Fibroblast of villous mesenchyme (primary cell): ENCODE measurements at regions not wholly inside any gene's neighbourhood (a gene's known extent, or its start where the extent isn't known, plus 50 kb on each side); places are given as distances from the start of the nearest gene placed in this dataset.

Source experiments
- DNase-seq: peaks from one replicate; pipeline ENCODE4 v3.0.0-alpha.2; 2010; ENCODE audit warnings: low read depth
- H3K4me3 ChIP-seq: 2 replicates; pipeline ENCODE4 v1.5.1; 2011; ENCODE audit warnings: low read depth, mild to moderate bottlenecking, low read length
- TF ChIP-seq, protein P1 (sequence below): IDR thresholded peaks from 2 replicates; pipeline ENCODE4 v1.5.1; 2012; ENCODE audit warnings: low read depth, mild to moderate bottlenecking, low read length; ENCODE audit not compliant: insufficient read depth

DNA sequence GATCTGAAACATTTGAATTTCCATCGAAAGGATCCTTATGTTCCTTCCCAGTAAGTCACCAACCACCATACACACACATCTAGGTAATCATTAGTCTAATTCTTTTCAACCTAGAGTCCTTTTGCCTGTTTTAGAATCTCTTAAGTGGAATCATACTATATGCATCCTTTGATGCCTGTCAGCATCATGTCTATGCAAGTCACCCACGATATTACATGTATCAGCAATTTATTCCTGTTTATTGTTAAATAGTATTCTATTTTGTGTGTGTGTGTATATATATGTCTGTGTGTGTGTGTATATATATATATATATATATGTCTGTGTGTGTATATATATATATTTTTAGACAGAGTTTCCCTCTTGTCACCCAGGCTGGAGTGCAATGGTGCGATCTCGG is 78.9 kb upstream of the RPH3AL start:
- TF ChIP-seq, protein P1, sequence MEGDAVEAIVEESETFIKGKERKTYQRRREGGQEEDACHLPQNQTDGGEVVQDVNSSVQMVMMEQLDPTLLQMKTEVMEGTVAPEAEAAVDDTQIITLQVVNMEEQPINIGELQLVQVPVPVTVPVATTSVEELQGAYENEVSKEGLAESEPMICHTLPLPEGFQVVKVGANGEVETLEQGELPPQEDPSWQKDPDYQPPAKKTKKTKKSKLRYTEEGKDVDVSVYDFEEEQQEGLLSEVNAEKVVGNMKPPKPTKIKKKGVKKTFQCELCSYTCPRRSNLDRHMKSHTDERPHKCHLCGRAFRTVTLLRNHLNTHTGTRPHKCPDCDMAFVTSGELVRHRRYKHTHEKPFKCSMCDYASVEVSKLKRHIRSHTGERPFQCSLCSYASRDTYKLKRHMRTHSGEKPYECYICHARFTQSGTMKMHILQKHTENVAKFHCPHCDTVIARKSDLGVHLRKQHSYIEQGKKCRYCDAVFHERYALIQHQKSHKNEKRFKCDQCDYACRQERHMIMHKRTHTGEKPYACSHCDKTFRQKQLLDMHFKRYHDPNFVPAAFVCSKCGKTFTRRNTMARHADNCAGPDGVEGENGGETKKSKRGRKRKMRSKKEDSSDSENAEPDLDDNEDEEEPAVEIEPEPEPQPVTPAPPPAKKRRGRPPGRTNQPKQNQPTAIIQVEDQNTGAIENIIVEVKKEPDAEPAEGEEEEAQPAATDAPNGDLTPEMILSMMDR, result no peak
- DNase-seq, result no peak
- H3K4me3 ChIP-seq, result no peak overlapping the region

DNA sequence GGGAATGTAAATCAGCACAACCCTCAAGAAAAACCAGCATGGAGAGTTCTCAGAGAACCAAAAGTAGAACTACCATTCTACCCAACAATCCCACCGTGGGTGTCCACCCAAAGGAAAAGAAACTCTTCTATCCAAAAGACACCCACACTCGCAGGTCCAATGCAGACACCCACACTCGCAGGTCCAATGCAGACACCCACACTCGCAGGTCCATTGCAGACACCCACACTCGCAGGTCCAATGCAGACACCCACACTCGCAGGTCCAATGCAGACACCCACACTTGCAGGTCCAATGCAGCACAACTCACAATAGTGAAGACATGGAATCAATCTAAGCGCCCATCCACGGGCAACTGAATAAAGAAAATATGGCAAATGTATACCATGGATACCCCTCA is 77.0 kb upstream of the RPH3AL start:
- DNase-seq, result no peak
- TF ChIP-seq, protein P1, result no peak
- no peak overlapping the region for H3K4me3 ChIP-seq

GRCh38 chr17:428414-428813 is 75.8 kb upstream of the RPH3AL start:
- no peak for DNase-seq
- TF ChIP-seq, protein P1, result no peak
- H3K4me3 ChIP-seq, result no peak overlapping the region

- TF ChIP-seq, protein P1, result no peak
- DNase-seq, result no peak
- H3K4me3 ChIP-seq, result no peak overlapping the region
Measured at GRCh38 chr17:427891-428290, 75.3 kb upstream of the RPH3AL start.

DNA sequence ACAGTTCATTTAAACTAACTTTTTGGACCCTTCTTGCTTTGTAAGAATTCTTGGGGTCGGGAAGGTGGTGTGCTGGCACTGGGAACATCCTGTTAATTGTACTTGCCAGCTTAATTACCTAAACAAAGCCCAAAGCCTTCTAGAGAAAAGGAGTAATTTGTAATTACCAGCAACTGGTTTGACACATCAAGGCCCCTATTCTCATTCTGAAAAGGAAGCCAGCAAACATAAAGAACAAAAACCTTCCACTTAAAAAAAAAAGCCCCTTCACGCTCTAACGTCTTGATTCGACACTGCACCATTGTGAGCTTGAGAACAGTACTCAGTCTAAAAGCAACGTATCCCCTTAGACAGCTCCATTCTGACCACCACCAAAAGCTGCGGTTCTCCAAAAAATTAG is 74.7 kb upstream of the RPH3AL start:
- TF ChIP-seq, protein P1, result no peak
- no peak for DNase-seq
- H3K4me3 ChIP-seq, result no peak overlapping the region

DNA sequence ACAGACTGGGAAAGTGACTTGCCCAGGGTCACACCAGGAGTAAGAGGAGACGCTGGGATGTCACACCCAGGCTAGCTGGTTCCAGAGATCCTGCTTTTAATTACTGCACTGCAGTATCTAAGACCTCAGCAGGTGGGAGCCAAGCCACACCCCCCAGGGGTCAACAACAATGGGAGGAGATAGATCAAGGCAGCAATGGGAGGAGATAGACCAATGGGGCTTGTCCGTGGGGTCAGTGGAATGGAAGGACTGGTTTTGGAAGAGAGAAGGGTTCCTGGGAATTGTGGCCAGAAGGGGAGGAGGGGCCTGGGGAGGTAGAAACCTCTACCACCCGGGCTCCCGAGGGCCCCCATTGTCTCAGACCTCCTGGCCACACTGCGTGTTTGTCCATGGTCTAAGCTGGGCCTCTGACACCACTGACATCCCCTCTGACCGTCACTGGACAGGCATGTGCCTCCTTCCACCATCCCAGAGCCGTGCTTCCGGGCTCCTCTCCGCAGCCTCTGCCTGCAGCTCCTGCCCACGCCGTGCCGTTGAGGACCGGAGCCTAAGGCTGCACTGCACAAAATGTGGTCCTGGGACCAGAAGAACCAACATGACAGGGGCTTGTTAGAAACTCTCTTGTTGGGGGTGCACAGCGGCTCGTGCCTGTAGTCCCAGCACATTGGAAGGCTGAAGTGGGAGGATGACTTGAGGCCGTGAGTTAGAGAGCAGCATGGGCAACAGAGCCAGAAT is 69.8 kb upstream of the RPH3AL start:
- no peak for DNase-seq
- TF ChIP-seq, protein P1, result no peak
- no peak overlapping the region for H3K4me3 ChIP-seq
